ENCODE measurements at regions not wholly inside any gene's neighbourhood (a gene's known extent, or its start where the extent isn't known, plus 50 kb on each side); places are given as distances from the start of the nearest gene placed in this dataset.

GRCh38 chr16:86672179-86672863, 94.0 kb downstream of the FOXL1 start:
- Histone ChIP-seq H2AFZ (ENCODE audit: low read length) (no peak overlapping the region), H3K27ac (ENCODE audit: low read depth, low read length, poor library complexity, severe bottlenecking) (no peak overlapping the region), H3K36me3 (ENCODE audit: insufficient read depth, low read length) (no peaks in the 10 kb centered on the region), H3K9me3 (ENCODE audit: low read length) (no peaks in the 10 kb centered on the region), H3K4me2 (ENCODE audit: low read length) (no peak overlapping the region), H3K9me2 (ENCODE audit: insufficient read depth, low read length) (no peaks in the 10 kb centered on the region), H3K4me3 (ENCODE audit: low read depth, low read length, poor library complexity, severe bottlenecking) (no peak overlapping the region), H3K79me2 (ENCODE audit: insufficient read depth, low read depth, low read length) (no peaks in the 10 kb centered on the region), H4K20me1 (ENCODE audit: insufficient read depth, low read length) (no peaks in the 10 kb centered on the region), H3K4me1 (ENCODE audit: insufficient read depth, low read length, poor library complexity, severe bottlenecking) (no peaks in the 10 kb centered on the region)
- no TSS peak for BruUV-seq (replicated peaks)
- intact Hi-C loops (cut with micrococcal nuclease; ENCODE audit: unreplicated experiment), result no loop called here
- ChIA-PET POLR2A (no interaction called here), CTCF (ENCODE audit: unreplicated experiment) (no interaction called here)
- TF ChIP-seq EZH2phosphoT487 (IDR thresholded peaks at IDR 0.05; ENCODE audit: borderline replicate concordance, low read depth, low read length) (no peak), CTCF (conservative IDR thresholded peaks at IDR 0.05; ENCODE audit: low read length) (no peak)
- DNase-seq (ENCODE audit: low spot score), result no peak

- no peak for TF ChIP-seq CTCF (conservative IDR thresholded peaks at IDR 0.05; ENCODE audit: low read length)
- TF ChIP-seq EZH2phosphoT487 (IDR thresholded peaks at IDR 0.05; ENCODE audit: borderline replicate concordance, low read depth, low read length), result no peak
- Histone ChIP-seq H3K4me1 (ENCODE audit: insufficient read depth, low read length, poor library complexity, severe bottlenecking) (no peaks in the 10 kb centered on the region), H3K79me2 (ENCODE audit: insufficient read depth, low read depth, low read length) (no peaks in the 10 kb centered on the region), H4K20me1 (ENCODE audit: insufficient read depth, low read length) (no peaks in the 10 kb centered on the region), H3K4me3 (ENCODE audit: low read depth, low read length, poor library complexity, severe bottlenecking) (no peak overlapping the region), H3K4me2 (ENCODE audit: low read length) (no peak overlapping the region), H2AFZ (ENCODE audit: low read length) (no peak overlapping the region), H3K27ac (ENCODE audit: low read depth, low read length, poor library complexity, severe bottlenecking) (no peak overlapping the region), H3K9me2 (ENCODE audit: insufficient read depth, low read length) (no peaks in the 10 kb centered on the region), H3K9me3 (ENCODE audit: low read length) (no peaks in the 10 kb centered on the region), H3K36me3 (ENCODE audit: insufficient read depth, low read length) (no peaks in the 10 kb centered on the region)
- BruUV-seq (replicated peaks), result no TSS peak
- ChIA-PET POLR2A (no interaction called here), CTCF (ENCODE audit: unreplicated experiment) (no interaction called here)
- intact Hi-C loops (cut with micrococcal nuclease; ENCODE audit: unreplicated experiment), result no loop called here
- no peak for DNase-seq (ENCODE audit: low spot score)
Measured at GRCh38 chr16:86673090-86673955, 95.0 kb downstream of the FOXL1 start.

GRCh38 chr16:86673956-86674453, 95.7 kb downstream of the FOXL1 start:
- Histone ChIP-seq H4K20me1 (ENCODE audit: insufficient read depth, low read length) (no peaks in the 10 kb centered on the region), H3K36me3 (ENCODE audit: insufficient read depth, low read length) (no peaks in the 10 kb centered on the region), H3K79me2 (ENCODE audit: insufficient read depth, low read depth, low read length) (no peaks in the 10 kb centered on the region), H3K4me3 (ENCODE audit: low read depth, low read length, poor library complexity, severe bottlenecking) (no peak overlapping the region), H3K4me2 (ENCODE audit: low read length) (no peak overlapping the region), H3K27ac (ENCODE audit: low read depth, low read length, poor library complexity, severe bottlenecking) (no peak overlapping the region), H3K9me2 (ENCODE audit: insufficient read depth, low read length) (no peaks in the 10 kb centered on the region), H3K4me1 (ENCODE audit: insufficient read depth, low read length, poor library complexity, severe bottlenecking) (no peaks in the 10 kb centered on the region), H2AFZ (ENCODE audit: low read length) (no peak overlapping the region), H3K9me3 (ENCODE audit: low read length) (no peaks in the 10 kb centered on the region)
- ChIA-PET POLR2A (no interaction called here), CTCF (ENCODE audit: unreplicated experiment) (no interaction called here)
- intact Hi-C loops (cut with micrococcal nuclease; ENCODE audit: unreplicated experiment), result no loop called here
- no TSS peak for BruUV-seq (replicated peaks)
- TF ChIP-seq CTCF (conservative IDR thresholded peaks at IDR 0.05; ENCODE audit: low read length) (no peak), EZH2phosphoT487 (IDR thresholded peaks at IDR 0.05; ENCODE audit: borderline replicate concordance, low read depth, low read length) (no peak)
- DNase-seq (ENCODE audit: low spot score), result no peak

Measured in OCI-LY7 (cell line).